ENCODE measurements at regions not wholly inside any gene's neighbourhood (a gene's known extent, or its start where the extent isn't known, plus 50 kb on each side); places are given as distances from the start of the nearest gene placed in this dataset.
"Not testable (repeated sequence)": the region's sequence is repeated elsewhere in the genome, so short reads cannot be mapped to it uniquely, and the experiment has no call there.

GRCh38 chr3:34075975-34076374, 277.5 kb downstream of the PDCD6IP start:
- TF ChIP-seq CTCF (conservative IDR thresholded peaks at IDR 0.05): no peak
- Histone ChIP-seq H3K9me3 (ENCODE audit: insufficient read depth, low read depth) (no peaks in the 10 kb centered on the region), H3K4me3 (no peak overlapping the region), H3K27me3 (ENCODE audit: insufficient read depth, low read depth) (peaks cover 9% of the 10 kb centered on the region; the same call in 1 of the 2 replicates), H3K27ac (no peak overlapping the region), H3K9me2 (ENCODE audit: insufficient read depth) (no peaks in the 10 kb centered on the region), H3K79me2 (ENCODE audit: low read depth) (no peaks in the 10 kb centered on the region), H3K36me3 (ENCODE audit: low read depth) (no peaks in the 10 kb centered on the region), H2AFZ (no peak overlapping the region), H3K4me2 (no peak overlapping the region), H3K4me1 (replicated peaks; ENCODE audit: insufficient read depth) (no peaks in the 10 kb centered on the region), H3F3A (ENCODE audit: insufficient read depth, low read depth) (no peaks in the 10 kb centered on the region), H4K20me1 (ENCODE audit: insufficient read depth) (no peaks in the 10 kb centered on the region)
- intact Hi-C loops (cut with micrococcal nuclease; ENCODE audit: unreplicated experiment): no loop called here
- DNase-seq: no peak
- ChIA-PET CTCF (no interaction called here), POLR2A (ENCODE audit: unreplicated experiment) (no interaction called here)
- no TSS peak for BruUV-seq (replicated peaks)

GRCh38 chr3:34077417-34078195, 279.2 kb downstream of the PDCD6IP start:
- Histone ChIP-seq H3K36me3 (ENCODE audit: low read depth) (no peaks in the 10 kb centered on the region), H3K27ac (no peak overlapping the region), H3K27me3 (ENCODE audit: insufficient read depth, low read depth) (peaks cover 9% of the 10 kb centered on the region; the same call in 1 of the 2 replicates), H3K4me1 (replicated peaks; ENCODE audit: insufficient read depth) (no peaks in the 10 kb centered on the region), H3K9me3 (ENCODE audit: insufficient read depth, low read depth) (no peaks in the 10 kb centered on the region), H4K20me1 (ENCODE audit: insufficient read depth) (no peaks in the 10 kb centered on the region), H2AFZ (no peak overlapping the region), H3K4me3 (no peak overlapping the region), H3K4me2 (no peak overlapping the region), H3K79me2 (ENCODE audit: low read depth) (no peaks in the 10 kb centered on the region), H3K9me2 (ENCODE audit: insufficient read depth) (no peaks in the 10 kb centered on the region), H3F3A (ENCODE audit: insufficient read depth, low read depth) (no peaks in the 10 kb centered on the region)
- BruUV-seq (replicated peaks): no TSS peak
- intact Hi-C loops (cut with micrococcal nuclease; ENCODE audit: unreplicated experiment): no loop called here
- CTCF ChIA-PET: no interaction called here
- TF ChIP-seq EZH2 (IDR thresholded peaks at IDR 0.05; ENCODE audit: low read depth) (no peak), CTCF (conservative IDR thresholded peaks at IDR 0.05) (no peak)
- DNase-seq: no peak
- POLR2A ChIA-PET (ENCODE audit: unreplicated experiment): no interaction called here

GRCh38 chr3:34078418-34078817, 280.0 kb downstream of the PDCD6IP start:
- Histone ChIP-seq H3F3A (ENCODE audit: insufficient read depth, low read depth) (no peaks in the 10 kb centered on the region), H3K4me2 (no peak overlapping the region), H4K20me1 (ENCODE audit: insufficient read depth) (no peaks in the 10 kb centered on the region), H3K4me1 (replicated peaks; ENCODE audit: insufficient read depth) (no peaks in the 10 kb centered on the region), H3K27ac (no peak overlapping the region), H3K79me2 (ENCODE audit: low read depth) (no peaks in the 10 kb centered on the region), H3K36me3 (ENCODE audit: low read depth) (no peaks in the 10 kb centered on the region), H3K9me3 (ENCODE audit: insufficient read depth, low read depth) (no peaks in the 10 kb centered on the region), H3K4me3 (no peak overlapping the region), H2AFZ (no peak overlapping the region), H3K27me3 (ENCODE audit: insufficient read depth, low read depth) (peaks cover 9% of the 10 kb centered on the region; the same call in 1 of the 2 replicates), H3K9me2 (ENCODE audit: insufficient read depth) (no peaks in the 10 kb centered on the region)
- no TSS peak for BruUV-seq (replicated peaks)
- no peak for TF ChIP-seq EZH2 (IDR thresholded peaks at IDR 0.05; ENCODE audit: low read depth)
- no peak for TF ChIP-seq CTCF (conservative IDR thresholded peaks at IDR 0.05)
- DNase-seq: no peak
- intact Hi-C loops (cut with micrococcal nuclease; ENCODE audit: unreplicated experiment): no loop called here
- ChIA-PET CTCF (no interaction called here), POLR2A (ENCODE audit: unreplicated experiment) (no interaction called here)

- BruUV-seq (replicated peaks): not testable (repeated sequence)
Observed at GRCh38 chr3:34079849-34080248, 281.4 kb downstream of the PDCD6IP start.

GRCh38 chr3:34090379-34090778, 291.9 kb downstream of the PDCD6IP start:
- H2AFZ ChIP-seq; H3K79me2 ChIP-seq (ENCODE audit: low read depth); H4K20me1 ChIP-seq (ENCODE audit: insufficient read depth); CTCF ChIA-PET; H3K9me2 ChIP-seq (ENCODE audit: insufficient read depth); H3K4me2 ChIP-seq; H3K27ac ChIP-seq; BruUV-seq (replicated peaks); H3K27me3 ChIP-seq (ENCODE audit: insufficient read depth, low read depth); H3K9me3 ChIP-seq (ENCODE audit: insufficient read depth, low read depth); H3K4me3 ChIP-seq; H3K4me1 ChIP-seq (replicated peaks; ENCODE audit: insufficient read depth); H3K36me3 ChIP-seq (ENCODE audit: low read depth); DNase-seq; intact Hi-C loops (cut with micrococcal nuclease; ENCODE audit: unreplicated experiment); POLR2A ChIA-PET (ENCODE audit: unreplicated experiment); H3F3A ChIP-seq (ENCODE audit: insufficient read depth, low read depth): not testable (repeated sequence)

More at GRCh38 chr3:34079849-34080248, 281.4 kb downstream of the PDCD6IP start:
- H3K4me1 ChIP-seq (replicated peaks; ENCODE audit: insufficient read depth); DNase-seq; H3K4me3 ChIP-seq; H3K36me3 ChIP-seq (ENCODE audit: low read depth); H4K20me1 ChIP-seq (ENCODE audit: insufficient read depth); H3K27ac ChIP-seq; H3K4me2 ChIP-seq; H3F3A ChIP-seq (ENCODE audit: insufficient read depth, low read depth); H3K27me3 ChIP-seq (ENCODE audit: insufficient read depth, low read depth); intact Hi-C loops (cut with micrococcal nuclease; ENCODE audit: unreplicated experiment); H2AFZ ChIP-seq; H3K9me2 ChIP-seq (ENCODE audit: insufficient read depth); H3K9me3 ChIP-seq (ENCODE audit: insufficient read depth, low read depth); H3K79me2 ChIP-seq (ENCODE audit: low read depth); CTCF ChIA-PET; POLR2A ChIA-PET (ENCODE audit: unreplicated experiment): not testable (repeated sequence)
